ENCODE measurements at regions not wholly inside any gene's neighbourhood (a gene's known extent, or its start where the extent isn't known, plus 50 kb on each side); places are given as distances from the start of the nearest gene placed in this dataset.

DNA sequence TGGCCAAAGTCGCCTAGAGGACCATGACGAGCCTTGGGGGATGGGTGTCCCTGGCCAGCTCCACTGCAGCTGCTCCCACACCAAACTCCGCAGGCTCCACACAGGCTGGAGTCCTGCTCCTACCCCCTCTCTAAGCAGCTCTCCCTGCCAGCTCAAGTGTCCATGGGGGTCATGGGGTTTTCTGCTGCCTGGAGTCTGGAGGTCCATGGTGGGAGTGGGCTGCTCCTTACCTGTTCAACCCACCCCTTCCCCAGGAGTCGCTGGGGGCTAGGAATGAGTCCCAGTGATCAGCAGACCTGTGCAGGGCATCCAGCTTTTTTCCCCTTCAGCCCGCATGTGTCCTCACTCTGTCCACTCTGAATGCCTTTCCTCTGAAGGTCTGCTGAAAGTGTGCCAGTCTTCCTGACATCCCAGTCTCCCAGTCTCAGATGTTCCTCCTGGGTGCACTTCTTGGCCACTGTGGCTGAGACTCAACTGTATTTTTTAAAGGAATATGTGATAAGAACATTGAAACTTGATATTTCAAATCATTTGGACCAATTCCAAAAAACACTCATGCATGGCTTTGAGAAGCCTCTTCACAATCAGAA, 261.3 kb upstream of the ANKH start:
- TF ChIP-seq, protein P1, sequence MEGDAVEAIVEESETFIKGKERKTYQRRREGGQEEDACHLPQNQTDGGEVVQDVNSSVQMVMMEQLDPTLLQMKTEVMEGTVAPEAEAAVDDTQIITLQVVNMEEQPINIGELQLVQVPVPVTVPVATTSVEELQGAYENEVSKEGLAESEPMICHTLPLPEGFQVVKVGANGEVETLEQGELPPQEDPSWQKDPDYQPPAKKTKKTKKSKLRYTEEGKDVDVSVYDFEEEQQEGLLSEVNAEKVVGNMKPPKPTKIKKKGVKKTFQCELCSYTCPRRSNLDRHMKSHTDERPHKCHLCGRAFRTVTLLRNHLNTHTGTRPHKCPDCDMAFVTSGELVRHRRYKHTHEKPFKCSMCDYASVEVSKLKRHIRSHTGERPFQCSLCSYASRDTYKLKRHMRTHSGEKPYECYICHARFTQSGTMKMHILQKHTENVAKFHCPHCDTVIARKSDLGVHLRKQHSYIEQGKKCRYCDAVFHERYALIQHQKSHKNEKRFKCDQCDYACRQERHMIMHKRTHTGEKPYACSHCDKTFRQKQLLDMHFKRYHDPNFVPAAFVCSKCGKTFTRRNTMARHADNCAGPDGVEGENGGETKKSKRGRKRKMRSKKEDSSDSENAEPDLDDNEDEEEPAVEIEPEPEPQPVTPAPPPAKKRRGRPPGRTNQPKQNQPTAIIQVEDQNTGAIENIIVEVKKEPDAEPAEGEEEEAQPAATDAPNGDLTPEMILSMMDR (optimal IDR thresholded peaks at IDR 0.05 in 1 of 3, IDR thresholded peaks at IDR 0.05 in 1 of 3, conservative IDR thresholded peaks at IDR 0.05 in 1 of 3; ENCODE audit: extremely low read depth in 1 of 3, insufficient read depth in 2 of 3, low read length in 3 of 3), result no peak
- no peak for TF ChIP-seq EZH2 (IDR thresholded peaks at IDR 0.05; ENCODE audit: low read length)
